Fibroblast of villous mesenchyme (primary cell): ENCODE measurements at regions not wholly inside any gene's neighbourhood (a gene's known extent, or its start where the extent isn't known, plus 50 kb on each side); places are given as distances from the start of the nearest gene placed in this dataset.
A peak's percentile ranks its signal among the peaks of the same experiment; 100 is the strongest.

Source experiments
- DNase-seq: peaks from one replicate; pipeline ENCODE4 v3.0.0-alpha.2; 2010; ENCODE audit warnings: low read depth
- H3K4me3 ChIP-seq: 2 replicates; pipeline ENCODE4 v1.5.1; 2011; ENCODE audit warnings: low read depth, mild to moderate bottlenecking, low read length
- TF ChIP-seq, protein P1 (sequence below): IDR thresholded peaks from 2 replicates; pipeline ENCODE4 v1.5.1; 2012; ENCODE audit warnings: low read depth, mild to moderate bottlenecking, low read length; ENCODE audit not compliant: insufficient read depth

DNA sequence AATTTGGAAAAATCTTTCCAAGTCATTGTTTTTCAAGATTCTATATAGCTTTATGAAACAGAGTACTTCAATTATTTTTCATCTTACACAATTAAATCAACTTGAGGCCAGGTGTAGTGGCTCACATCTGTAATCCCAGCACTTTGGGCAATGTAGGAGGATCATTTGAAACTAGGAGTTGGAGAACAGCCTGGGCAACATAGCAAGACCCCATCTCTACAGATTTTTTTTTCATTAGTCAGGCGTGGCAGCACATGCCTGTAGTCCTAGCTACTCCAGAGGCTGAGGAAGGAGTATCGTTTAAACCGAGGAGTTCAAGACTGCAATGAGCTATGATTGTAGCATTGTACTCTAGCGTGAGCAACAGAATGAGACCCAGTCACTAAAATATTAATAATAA is 72.9 kb downstream of the BMP4 start:
- TF ChIP-seq, protein P1, sequence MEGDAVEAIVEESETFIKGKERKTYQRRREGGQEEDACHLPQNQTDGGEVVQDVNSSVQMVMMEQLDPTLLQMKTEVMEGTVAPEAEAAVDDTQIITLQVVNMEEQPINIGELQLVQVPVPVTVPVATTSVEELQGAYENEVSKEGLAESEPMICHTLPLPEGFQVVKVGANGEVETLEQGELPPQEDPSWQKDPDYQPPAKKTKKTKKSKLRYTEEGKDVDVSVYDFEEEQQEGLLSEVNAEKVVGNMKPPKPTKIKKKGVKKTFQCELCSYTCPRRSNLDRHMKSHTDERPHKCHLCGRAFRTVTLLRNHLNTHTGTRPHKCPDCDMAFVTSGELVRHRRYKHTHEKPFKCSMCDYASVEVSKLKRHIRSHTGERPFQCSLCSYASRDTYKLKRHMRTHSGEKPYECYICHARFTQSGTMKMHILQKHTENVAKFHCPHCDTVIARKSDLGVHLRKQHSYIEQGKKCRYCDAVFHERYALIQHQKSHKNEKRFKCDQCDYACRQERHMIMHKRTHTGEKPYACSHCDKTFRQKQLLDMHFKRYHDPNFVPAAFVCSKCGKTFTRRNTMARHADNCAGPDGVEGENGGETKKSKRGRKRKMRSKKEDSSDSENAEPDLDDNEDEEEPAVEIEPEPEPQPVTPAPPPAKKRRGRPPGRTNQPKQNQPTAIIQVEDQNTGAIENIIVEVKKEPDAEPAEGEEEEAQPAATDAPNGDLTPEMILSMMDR: no peak
- H3K4me3 ChIP-seq: no peak overlapping the region
- DNase-seq: no peak

DNA sequence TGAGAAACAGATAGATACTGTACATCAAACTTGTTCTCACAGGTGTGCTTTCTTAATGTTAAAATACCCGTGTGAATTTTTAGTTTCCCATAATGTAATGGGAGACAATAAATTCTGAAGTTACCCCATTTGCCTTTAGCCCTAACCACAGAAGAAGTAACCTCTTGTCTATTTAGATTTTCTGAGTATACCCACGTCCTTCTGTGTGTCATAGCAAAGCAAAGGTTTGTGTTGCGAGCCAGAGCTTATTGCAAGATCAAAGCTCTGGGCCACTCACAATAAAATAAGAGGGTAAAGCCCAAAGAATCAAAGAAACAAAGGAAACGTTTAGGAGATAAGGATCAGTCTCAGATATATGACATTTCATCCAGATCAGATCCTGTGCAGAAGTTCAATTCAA is 73.9 kb downstream of the BMP4 start:
- TF ChIP-seq, protein P1: no peak

DNA sequence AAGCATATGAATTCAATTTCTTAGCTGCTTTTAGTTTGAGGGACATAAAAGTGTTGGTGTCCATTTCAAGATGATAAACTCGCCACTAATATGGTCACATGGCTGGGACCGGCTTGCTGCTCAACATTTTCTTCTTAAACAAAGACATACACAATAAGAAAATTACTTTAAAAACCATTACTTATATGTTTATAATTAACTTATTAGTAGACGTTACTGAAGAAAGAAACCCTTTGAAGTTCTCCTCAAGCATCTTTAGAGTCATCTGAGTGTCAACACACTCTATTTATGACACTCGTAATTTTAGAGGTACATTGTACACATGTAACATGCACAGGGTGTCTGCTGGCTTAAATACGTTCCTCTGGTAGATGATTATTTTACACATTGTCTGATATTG is 74.7 kb downstream of the BMP4 start:
- H3K4me3 ChIP-seq: no peak overlapping the region
- no peak for DNase-seq
- TF ChIP-seq, protein P1: no peak

More for the DNA sequence above, 73.9 kb downstream of the BMP4 start:
- DNase-seq: peak; percentile 56
- H3K4me3 ChIP-seq: no peak overlapping the region

DNA sequence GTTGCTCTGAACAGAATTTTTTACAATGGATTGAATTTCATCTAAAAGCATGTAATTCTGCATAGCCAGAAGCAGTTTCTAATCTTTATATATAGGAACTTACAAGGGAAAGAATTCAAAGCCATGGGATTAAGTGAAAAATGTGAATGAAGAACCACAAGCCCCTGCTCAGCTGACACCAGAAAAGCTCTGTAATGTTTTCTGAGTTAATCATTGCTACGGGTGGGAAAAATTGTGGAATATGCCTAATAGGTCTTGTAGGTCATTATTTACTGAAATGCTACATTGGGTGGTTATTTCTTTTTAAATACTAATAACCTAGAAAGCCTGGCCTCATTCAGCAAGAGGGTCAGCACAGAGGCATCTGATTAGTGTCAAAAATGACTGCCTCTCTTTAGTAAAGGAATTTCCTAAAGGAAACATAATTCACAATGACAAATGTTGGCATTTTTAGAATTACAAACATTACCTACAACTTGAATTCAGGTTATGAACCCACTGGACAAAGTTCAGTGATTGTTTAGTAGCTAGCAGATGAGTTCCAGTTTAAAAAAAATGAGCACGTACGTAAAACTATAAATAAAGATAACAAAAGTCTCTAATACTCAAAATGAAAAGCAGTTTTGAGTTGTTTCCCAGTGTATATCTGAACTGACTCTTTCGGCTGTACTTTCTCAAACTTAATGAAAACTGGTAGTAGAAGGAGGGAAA is 75.3 kb downstream of the BMP4 start:
- peak; percentile 95 for DNase-seq
- TF ChIP-seq, protein P1: no peak
- H3K4me3 ChIP-seq: no peak overlapping the region

DNA sequence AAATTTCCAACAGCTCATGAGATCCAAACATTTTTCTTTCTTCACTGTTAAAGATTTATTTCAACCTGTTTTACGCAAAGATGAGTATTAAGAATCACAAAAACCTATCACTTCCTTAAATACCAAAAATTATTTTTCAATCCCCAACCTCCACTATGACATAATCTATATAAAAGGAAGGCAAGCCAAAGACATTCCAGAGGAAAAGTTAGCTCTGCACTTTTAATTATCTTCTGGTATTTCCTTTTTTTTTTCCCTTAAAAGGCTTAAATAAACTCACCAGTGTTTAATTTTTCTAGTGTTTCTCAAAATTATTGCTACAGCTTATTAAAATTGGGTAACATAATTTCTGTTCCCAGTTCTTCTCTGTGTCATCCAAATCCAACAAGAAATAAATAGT is 75.9 kb downstream of the BMP4 start:
- TF ChIP-seq, protein P1: no peak
- H3K4me3 ChIP-seq: no peak overlapping the region
- DNase-seq: no peak

DNA sequence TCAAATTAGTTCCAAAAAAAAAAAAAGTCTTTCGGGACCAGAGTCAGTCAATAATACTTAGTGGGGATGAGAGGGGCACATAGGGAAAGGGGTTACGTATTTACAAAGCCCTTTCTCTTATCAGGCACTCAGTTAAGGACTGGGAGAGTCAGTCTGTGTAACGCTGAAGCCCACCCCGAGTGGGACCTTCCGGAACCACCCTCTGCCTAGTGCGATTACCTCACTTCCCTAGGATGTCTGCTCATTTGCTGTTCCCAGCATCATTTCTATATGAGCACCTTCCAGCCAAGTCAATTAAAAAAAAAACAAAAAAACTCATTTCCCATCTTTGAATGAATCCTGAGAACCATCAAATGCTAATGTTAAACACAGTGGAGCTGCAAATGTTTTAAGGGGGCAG is 76.9 kb downstream of the BMP4 start:
- no peak overlapping the region for H3K4me3 ChIP-seq
- TF ChIP-seq, protein P1: no peak
- no peak for DNase-seq
